CD4-positive, alpha-beta T cell (primary cell): ENCODE measurements at regions not wholly inside any gene's neighbourhood (a gene's known extent, or its start where the extent isn't known, plus 50 kb on each side); places are given as distances from the start of the nearest gene placed in this dataset.

ENCODE experiments used
- ATAC-seq: fragments of 200-7000 bp; cut with Tn5 transposase; one replicate; pipeline ENCODE4 v1.10.0; 2022; ENCODE audit warnings: mild to moderate bottlenecking; ENCODE audit not compliant: poor library complexity
- CTCF ChIA-PET: fragments of 350-600 bp; sonication (Branson Sonifier 250); formaldehyde crosslinking; loops from one replicate; lab custom pipeline; 2021; ENCODE audit warnings: antibody characterized with exemption, inconsistent platforms; lab: Charles Lee
- POLR2A ChIA-PET: fragments of 350-600 bp; sonication (Branson Sonifier 250); formaldehyde crosslinking; loops from one replicate; lab custom pipeline; 2021; ENCODE audit warnings: antibody characterized with exemption, inconsistent platforms; lab: Charles Lee
- DNase-seq, 14 experiments: peaks; one replicate each; pipeline ENCODE4 v3.0.0-alpha.2; 2013 to 2020; ENCODE audit warnings: mixed read lengths in 2 of 14
- H3K27ac ChIP-seq, 2 donors: one replicate each; pipeline versions ENCODE4 v1.5.1 to v1.7.0; 2013; ENCODE audit warnings: low read length in 2 of 2, low read depth in 1 of 2, mild to moderate bottlenecking in 1 of 2
- H3K27me3 ChIP-seq, 2 experiments: 1 replicate in 1 of 2; 2 replicates in 1 of 2; pipeline versions ENCODE4 v1.6.1 to v1.7.0; 2013; ENCODE audit warnings: low read length in 2 of 2, control low read depth in 1 of 2, mild to moderate bottlenecking in 1 of 2, moderate library complexity in 1 of 2; ENCODE audit not compliant: insufficient read depth in 2 of 2, control insufficient read depth in 1 of 2
- H3K36me3 ChIP-seq: one replicate; pipeline ENCODE4 v1.6.1; 2013; ENCODE audit warnings: low read length, control low read depth; ENCODE audit not compliant: insufficient read depth
- H3K4me1 ChIP-seq: one replicate; pipeline ENCODE4 v1.6.1; 2013; ENCODE audit warnings: low read length, control low read depth; ENCODE audit not compliant: insufficient read depth
- H3K4me3 ChIP-seq: one replicate; pipeline ENCODE4 v1.5.1; 2013; ENCODE audit warnings: mild to moderate bottlenecking, low read length, moderate library complexity
- H3K9me3 ChIP-seq, 2 experiments: 1 replicate in 1 of 2; 2 replicates in 1 of 2; pipeline versions ENCODE4 v1.6.1 to v1.7.0; 2013; ENCODE audit warnings: low read length in 2 of 2, mild to moderate bottlenecking in 2 of 2, control low read depth in 1 of 2, moderate library complexity in 1 of 2; ENCODE audit not compliant: control insufficient read depth in 1 of 2, insufficient read depth in 1 of 2
- H3K27ac Mint-ChIP-seq: one replicate; pipeline ENCODE4 v1.8.0; 2020; ENCODE audit warnings: mixed read lengths
- H3K27me3 Mint-ChIP-seq: one replicate; pipeline ENCODE4 v1.8.0; 2021; ENCODE audit warnings: mixed read lengths
- H3K36me3 Mint-ChIP-seq: one replicate; pipeline ENCODE4 v1.8.0; 2021; ENCODE audit warnings: low read depth, mixed read lengths
- H3K4me1 Mint-ChIP-seq: one replicate; pipeline ENCODE4 v1.8.0; 2021; ENCODE audit warnings: low read depth, mixed read lengths
- H3K4me3 Mint-ChIP-seq: one replicate; pipeline ENCODE4 v1.8.0; 2020; ENCODE audit warnings: mild to moderate bottlenecking, mixed read lengths
- H3K9me3 Mint-ChIP-seq: one replicate; pipeline ENCODE4 v1.8.0; 2020; ENCODE audit warnings: mixed read lengths
- CTCF ChIP-seq: fragments of 200-600 bp; IDR thresholded peaks from one replicate; pipeline ENCODE4 v1.8.0; 2022; ENCODE audit warnings: antibody characterized with exemption, mild to moderate bottlenecking
- intact Hi-C, 2 experiments: fragments of 100-400 bp; cut with DNase I in 1 of 2; cut with micrococcal nuclease in 1 of 2; formaldehyde crosslinking; loops; one replicate each; pipeline versions ENCODE4 v1.15.1 to v1.9.0; 2023 to 2025; cut with DNase I, micrococcal nuclease

- Mint-ChIP-seq H3K9me3 (no peaks in the 10 kb centered on the region), H3K4me3 (no peak overlapping the region), H3K27ac (no peak overlapping the region), H3K4me1 (no peaks in the 10 kb centered on the region), H3K36me3 (no peaks in the 10 kb centered on the region), H3K27me3 (no peaks in the 10 kb centered on the region)
- intact Hi-C loops = loop anchor here in 1 of 2 experiments (10.0 kb wide), 2 partner anchors 58 to 62 kb away; no protein-coding TSS in a partner anchor
- CTCF ChIA-PET = no interaction called here
- ATAC-seq (no peak), DNase-seq (no peak)
- Histone ChIP-seq H3K27me3 (no peaks in the 10 kb centered on the region), H3K36me3 (no peaks in the 10 kb centered on the region), H3K4me1 (no peaks in the 10 kb centered on the region), H3K4me3 (no peak overlapping the region), H3K27ac (no peak overlapping the region), H3K9me3 (no peaks in the 10 kb centered on the region)
- no peak for TF ChIP-seq CTCF
- POLR2A ChIA-PET = no interaction called here
Measured at GRCh38 chr15:95857124-95857757, 473.3 kb upstream of the NR2F2 start.

- DNase-seq (no peak), ATAC-seq (no peak)
- Histone ChIP-seq H3K36me3 (no peaks in the 10 kb centered on the region), H3K9me3 (no peaks in the 10 kb centered on the region), H3K4me3 (no peak overlapping the region), H3K27me3 (no peaks in the 10 kb centered on the region), H3K4me1 (no peaks in the 10 kb centered on the region), H3K27ac (no peak overlapping the region)
- Mint-ChIP-seq H3K36me3 (no peaks in the 10 kb centered on the region), H3K4me1 (no peaks in the 10 kb centered on the region), H3K27ac (no peak overlapping the region), H3K27me3 (no peaks in the 10 kb centered on the region), H3K4me3 (no peak overlapping the region), H3K9me3 (no peaks in the 10 kb centered on the region)
- intact Hi-C loops = loop anchor here in 1 of 2 experiments (10.0 kb wide), 2 partner anchors 57 to 63 kb away; no protein-coding TSS in a partner anchor
- TF ChIP-seq CTCF = no peak
- ChIA-PET POLR2A (no interaction called here), CTCF (no interaction called here)
Measured at GRCh38 chr15:95857758-95858157, 472.7 kb upstream of the NR2F2 start.

GRCh38 chr15:95860406-95860805 is 470.1 kb upstream of the NR2F2 start:
- POLR2A ChIA-PET = no interaction called here
- no peaks in the 10 kb centered on the region for H3K9me3 ChIP-seq
- Mint-ChIP-seq H3K27ac (no peak overlapping the region), H3K36me3 (no peaks in the 10 kb centered on the region), H3K4me3 (no peak overlapping the region), H3K27me3 (no peaks in the 10 kb centered on the region), H3K9me3 (no peaks in the 10 kb centered on the region), H3K4me1 (no peaks in the 10 kb centered on the region)
- DNase-seq (no peak), ATAC-seq (no peak)
- no peaks in the 10 kb centered on the region for H3K27me3 ChIP-seq
- CTCF ChIA-PET = no interaction called here
- intact Hi-C loops = no loop called here
- no peak overlapping the region for H3K4me3 ChIP-seq
- no peak for TF ChIP-seq CTCF
- H3K36me3 ChIP-seq = no peaks in the 10 kb centered on the region
- H3K27ac ChIP-seq = no peak overlapping the region
- H3K4me1 ChIP-seq = no peaks in the 10 kb centered on the region
